ENCODE measurements at regions not wholly inside any gene's neighbourhood (a gene's known extent, or its start where the extent isn't known, plus 50 kb on each side); places are given as distances from the start of the nearest gene placed in this dataset.

- TF ChIP-seq CTCF (IDR thresholded peaks at IDR 0.05) (no peak), POLR2A (IDR thresholded peaks at IDR 0.05) (no peak)
These were observed 417.4 kb downstream of the TSN start for GRCh38 chr2:122172812-122173211.

All from body of pancreas (tissue), 4 donors.